ENCODE measurements at regions not wholly inside any gene's neighbourhood (a gene's known extent, or its start where the extent isn't known, plus 50 kb on each side); places are given as distances from the start of the nearest gene placed in this dataset.

DNA sequence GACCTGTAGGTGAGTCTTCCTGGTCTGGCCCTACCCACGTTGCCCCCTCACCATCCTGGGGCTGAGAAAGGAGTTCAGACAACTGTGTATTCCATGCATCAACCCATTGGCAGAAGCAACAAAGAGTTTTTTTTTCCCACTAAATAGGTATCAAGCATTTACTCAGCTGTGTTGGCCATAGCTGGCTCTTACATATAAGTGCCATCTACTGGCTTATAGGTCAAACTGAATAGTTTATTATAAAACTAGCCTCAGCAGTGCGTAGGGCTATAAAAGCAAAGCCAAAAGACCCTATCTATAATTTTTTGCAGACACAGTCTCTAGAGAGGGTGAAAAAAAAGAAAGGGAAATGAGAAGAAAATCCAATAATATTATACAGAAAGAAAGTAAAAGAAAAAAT, 765.2 kb upstream of the MGAT4C start:
- TF ChIP-seq, protein P1, sequence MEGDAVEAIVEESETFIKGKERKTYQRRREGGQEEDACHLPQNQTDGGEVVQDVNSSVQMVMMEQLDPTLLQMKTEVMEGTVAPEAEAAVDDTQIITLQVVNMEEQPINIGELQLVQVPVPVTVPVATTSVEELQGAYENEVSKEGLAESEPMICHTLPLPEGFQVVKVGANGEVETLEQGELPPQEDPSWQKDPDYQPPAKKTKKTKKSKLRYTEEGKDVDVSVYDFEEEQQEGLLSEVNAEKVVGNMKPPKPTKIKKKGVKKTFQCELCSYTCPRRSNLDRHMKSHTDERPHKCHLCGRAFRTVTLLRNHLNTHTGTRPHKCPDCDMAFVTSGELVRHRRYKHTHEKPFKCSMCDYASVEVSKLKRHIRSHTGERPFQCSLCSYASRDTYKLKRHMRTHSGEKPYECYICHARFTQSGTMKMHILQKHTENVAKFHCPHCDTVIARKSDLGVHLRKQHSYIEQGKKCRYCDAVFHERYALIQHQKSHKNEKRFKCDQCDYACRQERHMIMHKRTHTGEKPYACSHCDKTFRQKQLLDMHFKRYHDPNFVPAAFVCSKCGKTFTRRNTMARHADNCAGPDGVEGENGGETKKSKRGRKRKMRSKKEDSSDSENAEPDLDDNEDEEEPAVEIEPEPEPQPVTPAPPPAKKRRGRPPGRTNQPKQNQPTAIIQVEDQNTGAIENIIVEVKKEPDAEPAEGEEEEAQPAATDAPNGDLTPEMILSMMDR (IDR thresholded peaks at IDR 0.05), result no peak
- no peak for TF ChIP-seq POLR2A (IDR thresholded peaks at IDR 0.05)
